Gastrocnemius medialis (tissue), 4 donors: ENCODE measurements at regions not wholly inside any gene's neighbourhood (a gene's known extent, or its start where the extent isn't known, plus 50 kb on each side); places are given as distances from the start of the nearest gene placed in this dataset.

ENCODE experiments used
- ATAC-seq, 2 donors: fragments of 150-250 bp; one replicate each; pipeline ENCODE4 v1.9.1; 2016
- DNase-seq, 2 donors: peaks; one replicate each; pipeline ENCODE4 v3.0.0-alpha.2; 2019
- H3K27ac ChIP-seq, 4 donors: fragments of 200-600 bp; sonication (generic); 1 replicate in 1 of 4; 2 replicates in 3 of 4; pipeline ENCODE4 v1.5.1; 2016 to 2018; ENCODE audit warnings: mild to moderate bottlenecking in 2 of 4, moderate library complexity in 1 of 4
- H3K27me3 ChIP-seq, 3 donors: fragments of 200-600 bp; sonication (generic) in 2 of 3; 1 replicate in 1 of 3; 2 replicates in 2 of 3; pipeline versions ENCODE4 v1.5.1 to v1.6.0; 2016 to 2019; ENCODE audit warnings: mild to moderate bottlenecking in 1 of 3, moderate library complexity in 1 of 3
- H3K36me3 ChIP-seq, 2 donors: fragments of 200-600 bp; sonication (generic) in 1 of 2; one replicate each; pipeline ENCODE4 v1.5.1; 2017 to 2018
- H3K4me1 ChIP-seq, 2 donors: fragments of 200-600 bp; sonication (generic) in 1 of 2; one replicate each; pipeline ENCODE4 v1.5.1; 2016 to 2017; ENCODE audit warnings: mild to moderate bottlenecking in 2 of 2
- H3K4me3 ChIP-seq, 4 donors: fragments of 200-600 bp; sonication (generic) in 3 of 4; 1 replicate in 1 of 4; 2 replicates in 3 of 4; pipeline ENCODE4 v1.5.1; 2016 to 2019; ENCODE audit warnings: mild to moderate bottlenecking in 2 of 4
- H3K9me3 ChIP-seq, 3 donors: fragments of 200-600 bp; sonication (generic) in 2 of 3; 1 replicate in 1 of 3; 2 replicates in 2 of 3; pipeline ENCODE4 v1.5.1; 2016 to 2019
- CTCF ChIP-seq, 5 experiments: fragments of 450-650 bp in 3 of 5; fragments of 200-600 bp in 2 of 5; sonication (generic) in 2 of 5; IDR thresholded peaks in 4 of 5; conservative IDR thresholded peaks in 1 of 5; 1 replicate in 4 of 5; 2 replicates in 1 of 5; pipeline ENCODE4 v1.5.1; 2016 to 2019; ENCODE audit warnings: antibody characterized with exemption in 5 of 5, mild to moderate bottlenecking in 3 of 5, moderate library complexity in 3 of 5
- POLR2A ChIP-seq, 2 donors: fragments of 450-650 bp; IDR thresholded peaks; one replicate each; pipeline ENCODE4 v1.6.1; 2017; ENCODE audit warnings: antibody characterized with exemption in 2 of 2, mild to moderate bottlenecking in 2 of 2, moderate library complexity in 2 of 2
- in situ Hi-C, 4 donors: fragments of 200-750 bp; cut with MboI; loops; one replicate each; pipeline versions ENCODE4 v1.15.0 to v1.8.0; 2017; ENCODE audit warnings: low sequenced_read_pairs in 4 of 4
- intact Hi-C: fragments of 100-400 bp; cut with DNase I; formaldehyde crosslinking; loops from one replicate; pipeline ENCODE4 v1.15.1; 2023; ENCODE audit warnings: low total_unique reads

GRCh38 chr6:22471132-22471690 is 98.2 kb upstream of the HDGFL1 start:
- peak overlapping the region; percentile 11 to 26 (median 20) for H3K4me3 ChIP-seq
- TF ChIP-seq POLR2A (IDR thresholded peaks at IDR 0.05) (no peak), CTCF (IDR thresholded peaks at IDR 0.05 in 4 of 5, conservative IDR thresholded peaks at IDR 0.05 in 1 of 5) (peak in 1 of 5 experiments; percentile 24)

GRCh38 chr6:22471746-22472145 is 97.6 kb upstream of the HDGFL1 start:
- peak overlapping the region; percentile 11 to 26 (median 20) for H3K4me3 ChIP-seq
- H3K4me1 ChIP-seq = peaks cover 37 to 40% of the 10 kb centered on the region in 2 donors
- H3K36me3 ChIP-seq = no peaks in the 10 kb centered on the region
- ATAC-seq (no peak), DNase-seq (no peak)
- in situ Hi-C loops (no loop called here), intact Hi-C loops (no loop called here)
- no peaks in the 10 kb centered on the region for H3K27me3 ChIP-seq
- peak overlapping the region in 2 of 4 donors; percentile 20 to 65 for H3K27ac ChIP-seq
- no peak for TF ChIP-seq CTCF (IDR thresholded peaks at IDR 0.05 in 4 of 5, conservative IDR thresholded peaks at IDR 0.05 in 1 of 5)
- TF ChIP-seq POLR2A (IDR thresholded peaks at IDR 0.05) = no peak
- H3K9me3 ChIP-seq = no peaks in the 10 kb centered on the region

More at GRCh38 chr6:22471132-22471690, 98.2 kb upstream of the HDGFL1 start:
- H3K9me3 ChIP-seq = no peaks in the 10 kb centered on the region
- intact Hi-C loops = no loop called here
- in situ Hi-C loops = no loop called here
- no peaks in the 10 kb centered on the region for H3K27me3 ChIP-seq
- DNase-seq (peak; percentile 5 to 27), ATAC-seq (peak; percentile 72 to 84)
- H3K27ac ChIP-seq = peak overlapping the region in 3 of 4 donors; percentile 20 to 65 (median 40)
- H3K4me1 ChIP-seq = peaks cover 38 to 43% of the 10 kb centered on the region in 2 donors
- H3K36me3 ChIP-seq = no peaks in the 10 kb centered on the region

- Histone ChIP-seq H3K9me3 (no peaks in the 10 kb centered on the region), H3K27ac (no peak overlapping the region), H3K4me3 (no peak overlapping the region), H3K4me1 (peaks cover 18 to 19% of the 10 kb centered on the region in 2 donors), H3K27me3 (no peaks in the 10 kb centered on the region), H3K36me3 (no peaks in the 10 kb centered on the region)
- in situ Hi-C loops (no loop called here), intact Hi-C loops (no loop called here)
- ATAC-seq = no peak
- TF ChIP-seq CTCF (IDR thresholded peaks at IDR 0.05 in 4 of 5, conservative IDR thresholded peaks at IDR 0.05 in 1 of 5) (no peak), POLR2A (IDR thresholded peaks at IDR 0.05) (no peak)
- DNase-seq = no peak
Measured at GRCh38 chr6:22473991-22474682, 95.2 kb upstream of the HDGFL1 start.

- intact Hi-C loops = no loop called here
- H3K27ac ChIP-seq = no peak overlapping the region
- no peak for DNase-seq
- ATAC-seq = no peak
- in situ Hi-C loops = no loop called here
- TF ChIP-seq POLR2A (IDR thresholded peaks at IDR 0.05) = no peak
- no peak for TF ChIP-seq CTCF (IDR thresholded peaks at IDR 0.05 in 4 of 5, conservative IDR thresholded peaks at IDR 0.05 in 1 of 5)
- peaks cover under 1% of the 10 kb centered on the region in 2 donors for H3K4me1 ChIP-seq
- no peaks in the 10 kb centered on the region for H3K9me3 ChIP-seq
- no peaks in the 10 kb centered on the region for H3K36me3 ChIP-seq
- H3K27me3 ChIP-seq = no peaks in the 10 kb centered on the region
- H3K4me3 ChIP-seq = no peak overlapping the region
Measured at GRCh38 chr6:22476811-22477390, 92.5 kb upstream of the HDGFL1 start.
